Gastroesophageal sphincter (tissue), 3 donors: ENCODE measurements at regions not wholly inside any gene's neighbourhood (a gene's known extent, or its start where the extent isn't known, plus 50 kb on each side); places are given as distances from the start of the nearest gene placed in this dataset.

Source experiments
- EP300 ChIP-seq: sonication (generic); formaldehyde crosslinking; IDR thresholded peaks from one replicate; pipeline ENCODE4 v1.6.1; 2017; ENCODE audit warnings: antibody characterized with exemption, mild to moderate bottlenecking
- POLR2A ChIP-seq, 2 donors: fragments of 450-650 bp; IDR thresholded peaks; one replicate each; pipeline ENCODE4 v1.6.1; 2017; ENCODE audit warnings: antibody characterized with exemption in 2 of 2, mild to moderate bottlenecking in 2 of 2, moderate library complexity in 1 of 2
- POLR2AphosphoS5 ChIP-seq: sonication (generic); formaldehyde crosslinking; IDR thresholded peaks from one replicate; pipeline ENCODE4 v1.6.1; 2017; ENCODE audit warnings: antibody characterized with exemption
- TF ChIP-seq, protein P1 (sequence below), 4 experiments: fragments of 200-600 bp in 2 of 4; fragments of 450-650 bp in 2 of 4; sonication (generic) in 1 of 4; IDR thresholded peaks; one replicate each; pipeline ENCODE4 v1.5.1; 2017 to 2019; ENCODE audit warnings: antibody characterized with exemption in 4 of 4, mild to moderate bottlenecking in 2 of 4, moderate library complexity in 2 of 4

GRCh38 chr14:95464103-95464502 lies 52.3 kb downstream of the SYNE3 start:
- TF ChIP-seq, protein P1, sequence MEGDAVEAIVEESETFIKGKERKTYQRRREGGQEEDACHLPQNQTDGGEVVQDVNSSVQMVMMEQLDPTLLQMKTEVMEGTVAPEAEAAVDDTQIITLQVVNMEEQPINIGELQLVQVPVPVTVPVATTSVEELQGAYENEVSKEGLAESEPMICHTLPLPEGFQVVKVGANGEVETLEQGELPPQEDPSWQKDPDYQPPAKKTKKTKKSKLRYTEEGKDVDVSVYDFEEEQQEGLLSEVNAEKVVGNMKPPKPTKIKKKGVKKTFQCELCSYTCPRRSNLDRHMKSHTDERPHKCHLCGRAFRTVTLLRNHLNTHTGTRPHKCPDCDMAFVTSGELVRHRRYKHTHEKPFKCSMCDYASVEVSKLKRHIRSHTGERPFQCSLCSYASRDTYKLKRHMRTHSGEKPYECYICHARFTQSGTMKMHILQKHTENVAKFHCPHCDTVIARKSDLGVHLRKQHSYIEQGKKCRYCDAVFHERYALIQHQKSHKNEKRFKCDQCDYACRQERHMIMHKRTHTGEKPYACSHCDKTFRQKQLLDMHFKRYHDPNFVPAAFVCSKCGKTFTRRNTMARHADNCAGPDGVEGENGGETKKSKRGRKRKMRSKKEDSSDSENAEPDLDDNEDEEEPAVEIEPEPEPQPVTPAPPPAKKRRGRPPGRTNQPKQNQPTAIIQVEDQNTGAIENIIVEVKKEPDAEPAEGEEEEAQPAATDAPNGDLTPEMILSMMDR (IDR thresholded peaks at IDR 0.05), result no peak
- no peak for TF ChIP-seq POLR2AphosphoS5
- TF ChIP-seq POLR2A (IDR thresholded peaks at IDR 0.05), result no peak
- no peak for TF ChIP-seq EP300
